ENCODE measurements at regions not wholly inside any gene's neighbourhood (a gene's known extent, or its start where the extent isn't known, plus 50 kb on each side); places are given as distances from the start of the nearest gene placed in this dataset.

GRCh38 chr5:141783947-141784296 is 94.3 kb downstream of the PCDH1 start:
- peaks cover 17% of the 10 kb centered on the region for H3K27me3 Mint-ChIP-seq
- H3K4me3 Mint-ChIP-seq, result no peak overlapping the region
- H3K9me3 Mint-ChIP-seq, result no peaks in the 10 kb centered on the region
- ChIA-PET CTCF (interaction anchor here (1.0 to 1.7 kb wide), 3 partner anchors 82 to 119 kb away, joined by 3 to 5 read pairs (median 3); no protein-coding TSS in a partner anchor), POLR2A (no interaction called here)
- H3K4me1 Mint-ChIP-seq, result peaks cover 2% of the 10 kb centered on the region
- no peak for DNase-seq
- H3K36me3 Mint-ChIP-seq (ENCODE audit: low read depth), result no peaks in the 10 kb centered on the region
- no peak overlapping the region for H3K27ac Mint-ChIP-seq

- POLR2A ChIA-PET, result no interaction called here
- H3K27ac Mint-ChIP-seq, result no peak overlapping the region
- no peak overlapping the region for H3K4me3 Mint-ChIP-seq
- CTCF ChIA-PET, result interaction anchor here (1.0 to 1.7 kb wide), 3 partner anchors 81 to 119 kb away, joined by 3 to 5 read pairs (median 3); no protein-coding TSS in a partner anchor
- no peaks in the 10 kb centered on the region for H3K9me3 Mint-ChIP-seq
- no peaks in the 10 kb centered on the region for H3K36me3 Mint-ChIP-seq (ENCODE audit: low read depth)
- H3K4me1 Mint-ChIP-seq, result peaks cover 2% of the 10 kb centered on the region
- no peak for DNase-seq
- H3K27me3 Mint-ChIP-seq, result peaks cover 11% of the 10 kb centered on the region
These were observed 94.9 kb downstream of the PCDH1 start for GRCh38 chr5:141783005-141783946.

- CTCF ChIA-PET, result interaction anchor here (1.3 kb wide), 1 partner anchor 90 kb away, joined by 3 read pairs; no protein-coding TSS in a partner anchor
- POLR2A ChIA-PET, result no interaction called here
- H3K4me1 Mint-ChIP-seq, result peaks cover 2% of the 10 kb centered on the region
- H3K27me3 Mint-ChIP-seq, result peaks cover 6% of the 10 kb centered on the region
- no peak overlapping the region for H3K27ac Mint-ChIP-seq
- no peak for DNase-seq
- no peaks in the 10 kb centered on the region for H3K36me3 Mint-ChIP-seq (ENCODE audit: low read depth)
- no peaks in the 10 kb centered on the region for H3K9me3 Mint-ChIP-seq
- no peak overlapping the region for H3K4me3 Mint-ChIP-seq
These were observed 96.3 kb downstream of the PCDH1 start for GRCh38 chr5:141781910-141782309.

- CTCF ChIA-PET, result interaction anchor here (1.3 kb wide), 1 partner anchor 89 kb away, joined by 3 read pairs; no protein-coding TSS in a partner anchor
- no peaks in the 10 kb centered on the region for H3K9me3 Mint-ChIP-seq
- no peak overlapping the region for H3K4me3 Mint-ChIP-seq
- H3K4me1 Mint-ChIP-seq, result peaks cover 2% of the 10 kb centered on the region
- POLR2A ChIA-PET, result no interaction called here
- H3K27ac Mint-ChIP-seq, result no peak overlapping the region
- DNase-seq, result no peak
- no peaks in the 10 kb centered on the region for H3K36me3 Mint-ChIP-seq (ENCODE audit: low read depth)
- H3K27me3 Mint-ChIP-seq, result peaks cover 6% of the 10 kb centered on the region
These were observed 97.0 kb downstream of the PCDH1 start for GRCh38 chr5:141780952-141781781.

GRCh38 chr5:141780240-141780951 is 97.8 kb downstream of the PCDH1 start:
- POLR2A ChIA-PET, result no interaction called here
- no peaks in the 10 kb centered on the region for H3K36me3 Mint-ChIP-seq (ENCODE audit: low read depth)
- H3K27ac Mint-ChIP-seq, result no peak overlapping the region

GRCh38 chr5:141779503-141779973 is 97.5 kb upstream of the ARAP3 start:
- POLR2A ChIA-PET, result no interaction called here
- Mint-ChIP-seq H3K36me3 (ENCODE audit: low read depth) (no peaks in the 10 kb centered on the region), H3K27ac (no peak overlapping the region), H3K27me3 (peaks cover 8% of the 10 kb centered on the region), H3K4me1 (peaks cover 2% of the 10 kb centered on the region), H3K4me3 (no peak overlapping the region), H3K9me3 (no peaks in the 10 kb centered on the region)
- no peak for DNase-seq
- CTCF ChIA-PET, result interaction anchor here (0.6 to 1.1 kb wide), 2 partner anchors 33 to 115 kb away, joined by 3 read pairs; no protein-coding TSS in a partner anchor

More at GRCh38 chr5:141780240-141780951, 97.8 kb downstream of the PCDH1 start:
- H3K4me3 Mint-ChIP-seq, result no peak overlapping the region
- no peaks in the 10 kb centered on the region for H3K9me3 Mint-ChIP-seq
- peaks cover 2% of the 10 kb centered on the region for H3K4me1 Mint-ChIP-seq
- CTCF ChIA-PET, result no interaction called here
- DNase-seq, result no peak
- peaks cover 6% of the 10 kb centered on the region for H3K27me3 Mint-ChIP-seq

- Mint-ChIP-seq H3K4me1 (peaks cover 2% of the 10 kb centered on the region), H3K4me3 (no peak overlapping the region), H3K27me3 (peaks cover 7% of the 10 kb centered on the region), H3K36me3 (ENCODE audit: low read depth) (no peaks in the 10 kb centered on the region), H3K9me3 (no peaks in the 10 kb centered on the region), H3K27ac (no peak overlapping the region)
- POLR2A ChIA-PET, result no interaction called here
- DNase-seq, result no peak
- CTCF ChIA-PET, result interaction anchor here (1.1 kb wide), 1 partner anchor 114 kb away, joined by 3 read pairs; no protein-coding TSS in a partner anchor
These were observed 96.7 kb upstream of the ARAP3 start for GRCh38 chr5:141778683-141779082.

- Mint-ChIP-seq H3K27me3 (peaks cover 7% of the 10 kb centered on the region), H3K36me3 (ENCODE audit: low read depth) (no peaks in the 10 kb centered on the region), H3K27ac (no peak overlapping the region), H3K4me3 (no peak overlapping the region), H3K4me1 (peaks cover 2% of the 10 kb centered on the region), H3K9me3 (no peaks in the 10 kb centered on the region)
- no peak for DNase-seq
- ChIA-PET POLR2A (no interaction called here), CTCF (no interaction called here)
These were observed 96.2 kb upstream of the ARAP3 start for GRCh38 chr5:141778206-141778605.

- H3K36me3 Mint-ChIP-seq (ENCODE audit: low read depth), result no peaks in the 10 kb centered on the region
These were observed 95.7 kb upstream of the ARAP3 start for GRCh38 chr5:141777711-141778110.

GRCh38 chr5:141777130-141777529 is 95.1 kb upstream of the ARAP3 start:
- Mint-ChIP-seq H3K4me1 (peaks cover 2% of the 10 kb centered on the region), H3K36me3 (ENCODE audit: low read depth) (no peaks in the 10 kb centered on the region), H3K27me3 (peaks cover 9% of the 10 kb centered on the region), H3K4me3 (no peak overlapping the region), H3K27ac (no peak overlapping the region), H3K9me3 (no peaks in the 10 kb centered on the region)
- no peak for DNase-seq
- CTCF ChIA-PET, result no interaction called here
- POLR2A ChIA-PET, result no interaction called here

More at GRCh38 chr5:141777711-141778110, 95.7 kb upstream of the ARAP3 start:
- Mint-ChIP-seq H3K27me3 (peaks cover 7% of the 10 kb centered on the region), H3K9me3 (no peaks in the 10 kb centered on the region), H3K27ac (no peak overlapping the region), H3K4me3 (no peak overlapping the region), H3K4me1 (peaks cover 2% of the 10 kb centered on the region)
- CTCF ChIA-PET, result no interaction called here
- no peak for DNase-seq
- POLR2A ChIA-PET, result no interaction called here

GRCh38 chr5:141773779-141774562 is 91.9 kb upstream of the ARAP3 start:
- CTCF ChIA-PET, result no interaction called here
- H3K4me1 Mint-ChIP-seq, result no peaks in the 10 kb centered on the region

GRCh38 chr5:141772281-141772680 is 90.3 kb upstream of the ARAP3 start:
- H3K9me3 Mint-ChIP-seq, result no peaks in the 10 kb centered on the region
- H3K4me3 Mint-ChIP-seq, result no peak overlapping the region
- no peaks in the 10 kb centered on the region for H3K36me3 Mint-ChIP-seq (ENCODE audit: low read depth)
- H3K4me1 Mint-ChIP-seq, result no peaks in the 10 kb centered on the region
- peaks cover 9% of the 10 kb centered on the region for H3K27me3 Mint-ChIP-seq
- no peak for DNase-seq
- ChIA-PET POLR2A (interaction anchor here (1.7 kb wide), 1 partner anchor 17 kb away, joined by 5 read pairs; no protein-coding TSS in a partner anchor), CTCF (no interaction called here)
- no peak overlapping the region for H3K27ac Mint-ChIP-seq

More at GRCh38 chr5:141773779-141774562, 91.9 kb upstream of the ARAP3 start:
- no peak overlapping the region for H3K4me3 Mint-ChIP-seq
- no peak for DNase-seq
- no peaks in the 10 kb centered on the region for H3K36me3 Mint-ChIP-seq (ENCODE audit: low read depth)
- no peaks in the 10 kb centered on the region for H3K9me3 Mint-ChIP-seq
- POLR2A ChIA-PET, result no interaction called here
- H3K27me3 Mint-ChIP-seq, result peaks cover 9% of the 10 kb centered on the region
- no peak overlapping the region for H3K27ac Mint-ChIP-seq

Measured in activated CD4-positive, alpha-beta memory T cell treated with anti-CD3 and anti-CD28 coated beads, Interleukin-2, amount 10 ng/mL, durations not matched to agents 7 days and 5 days (primary cell).